ENCODE measurements at regions not wholly inside any gene's neighbourhood (a gene's known extent, or its start where the extent isn't known, plus 50 kb on each side); places are given as distances from the start of the nearest gene placed in this dataset.

DNA sequence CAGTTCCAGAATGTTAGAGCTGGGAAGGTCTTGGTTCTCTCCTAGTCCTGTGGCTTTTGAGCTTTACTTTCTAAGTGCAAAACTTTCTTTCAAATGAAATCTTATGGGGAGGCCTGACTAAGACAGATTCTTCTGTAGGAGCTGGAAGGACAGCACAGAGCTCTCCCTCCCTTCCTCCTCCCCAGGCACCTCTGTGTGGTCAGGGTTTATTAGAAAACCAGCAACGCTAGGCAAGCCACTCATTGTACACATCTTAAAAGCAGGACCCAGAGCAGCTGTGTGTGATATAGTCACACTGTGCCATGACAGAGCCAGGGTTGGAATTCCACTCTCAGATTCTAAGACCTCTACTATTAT, 241.1 kb upstream of the RAB4A start:
- H3K4me3 ChIP-seq (ENCODE audit: low read depth, low read length) = no peak overlapping the region
- CTCF ChIA-PET = interaction anchor here (1.5 kb wide), 1 partner anchor 197 kb away, joined by 6 read pairs; no protein-coding TSS in a partner anchor
- TF ChIP-seq, protein P1, sequence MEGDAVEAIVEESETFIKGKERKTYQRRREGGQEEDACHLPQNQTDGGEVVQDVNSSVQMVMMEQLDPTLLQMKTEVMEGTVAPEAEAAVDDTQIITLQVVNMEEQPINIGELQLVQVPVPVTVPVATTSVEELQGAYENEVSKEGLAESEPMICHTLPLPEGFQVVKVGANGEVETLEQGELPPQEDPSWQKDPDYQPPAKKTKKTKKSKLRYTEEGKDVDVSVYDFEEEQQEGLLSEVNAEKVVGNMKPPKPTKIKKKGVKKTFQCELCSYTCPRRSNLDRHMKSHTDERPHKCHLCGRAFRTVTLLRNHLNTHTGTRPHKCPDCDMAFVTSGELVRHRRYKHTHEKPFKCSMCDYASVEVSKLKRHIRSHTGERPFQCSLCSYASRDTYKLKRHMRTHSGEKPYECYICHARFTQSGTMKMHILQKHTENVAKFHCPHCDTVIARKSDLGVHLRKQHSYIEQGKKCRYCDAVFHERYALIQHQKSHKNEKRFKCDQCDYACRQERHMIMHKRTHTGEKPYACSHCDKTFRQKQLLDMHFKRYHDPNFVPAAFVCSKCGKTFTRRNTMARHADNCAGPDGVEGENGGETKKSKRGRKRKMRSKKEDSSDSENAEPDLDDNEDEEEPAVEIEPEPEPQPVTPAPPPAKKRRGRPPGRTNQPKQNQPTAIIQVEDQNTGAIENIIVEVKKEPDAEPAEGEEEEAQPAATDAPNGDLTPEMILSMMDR (IDR thresholded peaks at IDR 0.05; ENCODE audit: low read depth, low read length) = no peak

DNA sequence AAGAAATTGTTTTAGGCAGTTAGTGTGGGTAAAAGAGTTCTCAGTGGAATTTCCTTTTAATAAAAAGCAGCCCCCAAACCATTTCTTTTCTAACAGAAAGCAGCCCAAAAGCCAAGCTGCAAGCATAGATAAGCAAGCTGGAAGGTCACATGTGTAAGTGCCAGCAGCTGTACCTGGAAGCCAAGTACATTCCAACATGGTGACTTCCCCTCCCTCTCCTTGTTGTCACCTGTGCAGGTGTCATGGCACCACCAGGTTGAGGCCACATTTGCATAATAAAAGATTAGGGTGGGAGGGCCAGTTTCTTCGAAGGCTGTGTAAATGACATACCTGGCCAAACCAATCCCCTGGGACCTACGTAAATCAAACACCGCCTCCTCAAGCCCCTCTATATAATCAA, 240.3 kb upstream of the RAB4A start:
- Histone ChIP-seq H3K4me3 (ENCODE audit: low read depth, low read length) (no peak overlapping the region), H3K27me3 (ENCODE audit: control insufficient read depth, insufficient read depth, low read length) (peaks cover 6% of the 10 kb centered on the region), H3K9me3 (ENCODE audit: control insufficient read depth, insufficient read depth, low read length) (no peaks in the 10 kb centered on the region), H3K27ac (ENCODE audit: low read depth, low read length) (no peak overlapping the region)
- no peak for DNase-seq (ENCODE audit: low read depth, low spot score)
- CTCF ChIA-PET = no interaction called here
- POLR2A ChIA-PET = no interaction called here
- TF ChIP-seq, protein P1 (IDR thresholded peaks at IDR 0.05; ENCODE audit: low read depth, low read length) = no peak

More for the DNA sequence above, 241.1 kb upstream of the RAB4A start:
- peaks cover 6% of the 10 kb centered on the region for H3K27me3 ChIP-seq (ENCODE audit: control insufficient read depth, insufficient read depth, low read length)
- no peak for DNase-seq (ENCODE audit: low read depth, low spot score)
- no peaks in the 10 kb centered on the region for H3K9me3 ChIP-seq (ENCODE audit: control insufficient read depth, insufficient read depth, low read length)
- POLR2A ChIA-PET = no interaction called here
- no peak overlapping the region for H3K27ac ChIP-seq (ENCODE audit: low read depth, low read length)

DNA sequence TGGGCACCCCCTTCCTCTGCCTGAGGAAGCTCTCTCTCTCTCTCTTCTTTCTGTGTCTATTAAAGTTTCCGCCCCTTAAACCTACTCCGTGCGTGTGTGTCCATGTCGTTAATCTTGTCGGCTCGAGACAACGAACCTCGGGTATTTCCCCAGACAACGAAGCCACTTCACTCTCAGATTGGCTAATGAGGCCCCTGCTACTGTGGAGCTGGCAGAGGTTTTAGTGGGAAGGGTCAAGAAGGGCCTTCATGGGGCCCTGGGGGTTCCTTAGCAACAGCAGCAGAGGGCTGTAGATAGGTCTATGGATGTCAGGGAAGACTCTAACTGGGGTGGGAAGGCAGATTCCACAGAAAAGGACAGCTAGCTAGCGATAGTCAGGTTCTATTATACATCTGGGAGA, 239.8 kb upstream of the RAB4A start:
- Histone ChIP-seq H3K9me3 (ENCODE audit: control insufficient read depth, insufficient read depth, low read length) (no peaks in the 10 kb centered on the region), H3K27ac (ENCODE audit: low read depth, low read length) (no peak overlapping the region), H3K27me3 (ENCODE audit: control insufficient read depth, insufficient read depth, low read length) (peaks cover 6% of the 10 kb centered on the region), H3K4me3 (ENCODE audit: low read depth, low read length) (no peak overlapping the region)
- DNase-seq (ENCODE audit: low read depth, low spot score) = no peak
- TF ChIP-seq, protein P1 (IDR thresholded peaks at IDR 0.05; ENCODE audit: low read depth, low read length) = no peak
- ChIA-PET CTCF (no interaction called here), POLR2A (no interaction called here)

DNA sequence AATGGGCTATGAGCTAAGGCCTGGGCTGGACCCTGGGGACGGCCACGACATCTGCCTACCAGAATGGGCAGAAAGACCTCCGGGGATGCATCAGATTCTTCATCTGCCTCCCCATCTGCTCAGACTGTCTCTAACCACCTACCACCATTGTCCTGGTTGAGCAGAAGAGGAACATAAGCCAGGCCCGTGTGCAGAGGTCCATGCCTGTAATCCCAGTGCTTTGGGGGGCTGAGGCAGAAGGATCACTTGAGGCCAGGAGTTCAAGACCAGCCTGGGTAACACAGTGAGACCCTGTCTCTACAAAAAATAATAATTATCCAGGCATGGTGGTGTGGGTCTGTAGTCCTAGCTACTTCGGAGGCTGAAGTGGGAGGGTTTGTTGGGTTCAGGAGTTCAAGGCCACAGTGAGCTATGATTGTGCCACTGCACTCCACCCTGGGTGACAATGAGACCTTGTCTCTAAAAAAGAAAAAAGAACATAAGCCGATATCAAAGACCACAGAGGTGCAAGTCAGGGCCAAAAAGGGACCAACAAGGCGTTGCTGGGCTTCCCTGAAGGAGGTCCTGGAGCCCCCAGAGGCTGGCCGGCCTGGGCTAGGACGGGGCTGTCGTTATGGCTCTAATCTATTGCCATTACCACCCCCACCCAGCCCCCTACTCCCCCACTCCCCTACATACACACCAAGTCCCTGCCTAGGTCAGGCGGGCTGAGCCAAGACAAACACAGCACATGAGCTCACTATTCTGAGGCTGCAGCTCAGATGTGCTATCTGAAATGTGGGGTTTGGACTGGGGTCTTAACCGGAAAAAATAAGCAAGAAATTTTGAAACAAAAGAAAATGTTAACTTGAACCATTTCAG, 239.2 kb upstream of the RAB4A start:
- no peak overlapping the region for H3K27ac ChIP-seq (ENCODE audit: low read depth, low read length)
- peaks cover 8% of the 10 kb centered on the region for H3K27me3 ChIP-seq (ENCODE audit: control insufficient read depth, insufficient read depth, low read length)
- ChIA-PET POLR2A (no interaction called here), CTCF (no interaction called here)
- TF ChIP-seq, protein P1 (IDR thresholded peaks at IDR 0.05; ENCODE audit: low read depth, low read length) = no peak
- no peak overlapping the region for H3K4me3 ChIP-seq (ENCODE audit: low read depth, low read length)
- DNase-seq (ENCODE audit: low read depth, low spot score) = no peak
- no peaks in the 10 kb centered on the region for H3K9me3 ChIP-seq (ENCODE audit: control insufficient read depth, insufficient read depth, low read length)

DNA sequence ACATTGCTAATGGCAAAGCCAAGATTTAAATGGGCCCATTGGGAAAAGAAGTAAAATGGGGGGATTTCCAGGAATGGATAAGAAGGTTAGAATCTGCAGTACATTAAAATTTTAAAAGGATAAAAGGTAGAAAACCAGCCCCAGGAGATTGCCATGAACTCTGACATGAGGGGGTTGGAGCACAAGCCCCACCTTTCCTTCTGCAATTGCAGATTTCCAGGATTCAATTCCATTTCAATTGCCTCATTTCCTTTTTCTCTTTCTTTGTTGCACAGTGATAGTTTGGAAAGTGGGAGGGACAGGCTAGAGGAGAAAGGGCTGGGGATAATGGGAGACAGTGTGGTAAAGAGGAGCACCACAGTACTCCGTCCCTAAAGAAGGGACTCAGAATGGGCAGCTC, 238.5 kb upstream of the RAB4A start:
- TF ChIP-seq, protein P1 (IDR thresholded peaks at IDR 0.05; ENCODE audit: low read depth, low read length) = no peak
- no peak overlapping the region for H3K4me3 ChIP-seq (ENCODE audit: low read depth, low read length)
- CTCF ChIA-PET = no interaction called here
- H3K27ac ChIP-seq (ENCODE audit: low read depth, low read length) = no peak overlapping the region
- no peaks in the 10 kb centered on the region for H3K9me3 ChIP-seq (ENCODE audit: control insufficient read depth, insufficient read depth, low read length)
- POLR2A ChIA-PET = no interaction called here
- peaks cover 9% of the 10 kb centered on the region for H3K27me3 ChIP-seq (ENCODE audit: control insufficient read depth, insufficient read depth, low read length)
- DNase-seq (ENCODE audit: low read depth, low spot score) = no peak

Data from AG04450 (cell line).